LNCaP clone FGC (cell line): ENCODE measurements at regions not wholly inside any gene's neighbourhood (a gene's known extent, or its start where the extent isn't known, plus 50 kb on each side); places are given as distances from the start of the nearest gene placed in this dataset.
A peak's percentile ranks its signal among the peaks of the same experiment; 100 is the strongest.

Experiments used
- DNase-seq: peaks from one replicate; pipeline ENCODE4 v3.0.0-alpha.2; 2011; ENCODE audit warnings: low read depth
- H3K4me3 ChIP-seq: 2 replicates; pipeline ENCODE4 v1.5.1; 2011; ENCODE audit warnings: mild to moderate bottlenecking, low read depth, low read length, control low read depth
- CTCF ChIP-seq: IDR thresholded peaks from 2 replicates; pipeline ENCODE4 v1.5.1; 2012; ENCODE audit warnings: mild to moderate bottlenecking; ENCODE audit not compliant: control insufficient read depth, insufficient read depth; ENCODE audit errors: extremely low read depth

GRCh38 chr3:177371888-177372287, 174.6 kb upstream of the TBL1XR1 start:
- TF ChIP-seq CTCF = no peak
- DNase-seq = peak; percentile 75
- no peak overlapping the region for H3K4me3 ChIP-seq

- DNase-seq = no peak
- H3K4me3 ChIP-seq = no peak overlapping the region
- TF ChIP-seq CTCF = no peak
These were observed 177.0 kb upstream of the TBL1XR1 start for GRCh38 chr3:177374323-177374722.

- no peak for TF ChIP-seq CTCF
- no peak for DNase-seq
- H3K4me3 ChIP-seq = no peak overlapping the region
These were observed 178.0 kb upstream of the TBL1XR1 start for GRCh38 chr3:177375316-177375715.

- peak; percentile 94 for DNase-seq
- TF ChIP-seq CTCF = no peak
- H3K4me3 ChIP-seq = no peak overlapping the region
These were observed 179.9 kb upstream of the TBL1XR1 start for GRCh38 chr3:177377166-177377565.

- DNase-seq = no peak
- H3K4me3 ChIP-seq = no peak overlapping the region
- no peak for TF ChIP-seq CTCF
These were observed 180.9 kb upstream of the TBL1XR1 start for GRCh38 chr3:177378168-177378567.

- no peak for DNase-seq
- TF ChIP-seq CTCF = 0 out of 2 replicates have a peak, but pooled peaks have one; percentile 11
- H3K4me3 ChIP-seq = no peak overlapping the region
These were observed 181.8 kb upstream of the TBL1XR1 start for GRCh38 chr3:177379045-177379444.

- DNase-seq = no peak
- no peak for TF ChIP-seq CTCF
- no peak overlapping the region for H3K4me3 ChIP-seq
These were observed 183.8 kb upstream of the TBL1XR1 start for GRCh38 chr3:177381070-177381469.
